ENCODE measurements at regions not wholly inside any gene's neighbourhood (a gene's known extent, or its start where the extent isn't known, plus 50 kb on each side); places are given as distances from the start of the nearest gene placed in this dataset.

- TF ChIP-seq ZBTB4 (CRISPR knock-in tag; IDR thresholded peaks at IDR 0.05) (no peak), SMAD1 (IDR thresholded peaks at IDR 0.05; ENCODE audit: low read depth, partially characterized antibody) (no peak), WRNIP1 (IDR thresholded peaks at IDR 0.05; ENCODE audit: borderline replicate concordance, low read depth, low read length) (no peak)
Measured at GRCh38 chr12:124499190-124499753, 68.1 kb downstream of the NCOR2 start (continued).

DNA sequence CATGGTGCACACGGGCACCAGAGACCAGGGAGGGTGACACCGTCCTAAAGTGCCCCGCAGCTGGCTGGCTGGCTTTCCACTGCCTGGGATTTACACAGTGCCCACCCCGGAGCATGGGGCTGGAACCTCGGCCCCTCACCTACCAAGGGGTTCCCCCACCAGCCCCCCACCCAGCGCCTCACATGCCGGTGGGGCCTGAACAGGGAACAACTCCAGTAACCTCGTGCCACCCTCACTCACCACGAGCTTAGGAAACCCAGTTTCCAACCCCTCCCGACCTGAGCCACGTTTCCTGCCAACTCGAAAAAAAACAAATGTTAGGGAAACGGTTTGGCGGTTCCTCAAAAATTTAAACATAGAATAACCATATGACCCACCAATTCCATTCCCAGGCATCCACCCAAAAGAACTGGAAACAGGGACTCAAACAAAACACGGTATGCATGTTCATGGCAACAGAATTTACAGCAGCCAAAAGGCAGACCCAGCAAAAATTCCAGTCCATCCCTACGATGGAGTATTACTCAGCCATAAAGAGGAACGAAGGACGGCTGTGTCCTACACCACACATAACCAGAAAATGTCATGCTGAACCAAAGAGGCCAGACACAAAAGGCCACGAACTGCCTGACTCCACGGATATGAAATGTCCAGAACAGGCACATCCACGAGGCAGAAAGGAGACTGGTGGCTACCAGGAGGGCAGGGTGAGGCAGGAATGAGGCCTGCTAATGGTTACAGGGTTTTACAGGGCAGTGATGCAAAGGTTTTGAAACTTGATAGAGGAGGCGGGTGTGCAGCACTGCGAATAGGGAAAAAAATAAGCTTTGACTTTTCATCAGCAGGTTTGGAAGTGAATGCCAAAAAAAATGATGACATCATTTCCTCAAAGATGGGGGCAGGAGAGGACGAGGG is 68.9 kb downstream of the NCOR2 start:
- Histone ChIP-seq H3K79me2 (ENCODE audit: control insufficient read depth, insufficient read depth, low read length) (peaks cover 55% of the 10 kb centered on the region), H3K9ac (ENCODE audit: control insufficient read depth, insufficient read depth, low read length) (no peak overlapping the region), H3K4me3 (no peak overlapping the region), H3K36me3 (ENCODE audit: control insufficient read depth in 2 of 2, insufficient read depth in 2 of 2, low read length in 1 of 2) (peaks cover 0 to 12% of the 10 kb centered on the region in 2 experiments), H3K9me3 (replicated peaks; ENCODE audit: control insufficient read depth, insufficient read depth, low read length) (no peaks in the 10 kb centered on the region), H3K4me2 (ENCODE audit: control insufficient read depth, insufficient read depth) (no peak overlapping the region), H2AFZ (ENCODE audit: control insufficient read depth, low read depth, low read length) (no peak overlapping the region), H3K27me3 (replicated peaks in 1 of 2; ENCODE audit: control insufficient read depth in 2 of 2, insufficient read depth in 2 of 2, low read length in 1 of 2) (no peaks in the 10 kb centered on the region), H3K4me1 (ENCODE audit: control insufficient read depth, insufficient read depth, low read length) (peaks cover 43% of the 10 kb centered on the region), H4K20me1 (ENCODE audit: control insufficient read depth, insufficient read depth) (no peaks in the 10 kb centered on the region), H3K27ac (ENCODE audit: control insufficient read depth, insufficient read depth) (no peak overlapping the region)
- CTCF ChIA-PET, result interaction anchor here (0.6 kb wide), 1 partner anchor 68 kb away, joined by 3 read pairs; no protein-coding TSS in a partner anchor
- no TSS peak for BruUV-seq (replicated peaks)
- in situ Hi-C loops (cut with MboI) (no loop called here), intact Hi-C loops (cut with micrococcal nuclease; ENCODE audit: unreplicated experiment) (no loop called here)
- no peak for FAIRE-seq
- 77% methylated on average over 24 of the region's 24 CpGs for WGBS (ENCODE audit: insufficient coverage, insufficient replicate concordance, low lambda C conversion rate, missing lambda C conversion rate)
- SMC1A ChIA-PET (ENCODE audit: uncharacterized antibody, unreplicated experiment), result interaction anchor here (1.3 to 1.6 kb wide), 2 partner anchors 47 to 67 kb away, joined by 3 to 5 read pairs; no protein-coding TSS in a partner anchor
- RAD21 ChIA-PET (ENCODE audit: unreplicated experiment), result interaction anchor here (1.1 to 1.7 kb wide), 3 partner anchors 42 to 98 kb away, joined by 3 to 5 read pairs (median 3); no protein-coding TSS in a partner anchor
- DNase-seq (ENCODE audit: low read depth, low spot score), result no peak
- TF ChIP-seq, protein P1, sequence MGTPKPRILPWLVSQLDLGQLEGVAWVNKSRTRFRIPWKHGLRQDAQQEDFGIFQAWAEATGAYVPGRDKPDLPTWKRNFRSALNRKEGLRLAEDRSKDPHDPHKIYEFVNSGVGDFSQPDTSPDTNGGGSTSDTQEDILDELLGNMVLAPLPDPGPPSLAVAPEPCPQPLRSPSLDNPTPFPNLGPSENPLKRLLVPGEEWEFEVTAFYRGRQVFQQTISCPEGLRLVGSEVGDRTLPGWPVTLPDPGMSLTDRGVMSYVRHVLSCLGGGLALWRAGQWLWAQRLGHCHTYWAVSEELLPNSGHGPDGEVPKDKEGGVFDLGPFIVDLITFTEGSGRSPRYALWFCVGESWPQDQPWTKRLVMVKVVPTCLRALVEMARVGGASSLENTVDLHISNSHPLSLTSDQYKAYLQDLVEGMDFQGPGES (IDR thresholded peaks at IDR 0.05), result no peak
- TF ChIP-seq, protein P2, sequence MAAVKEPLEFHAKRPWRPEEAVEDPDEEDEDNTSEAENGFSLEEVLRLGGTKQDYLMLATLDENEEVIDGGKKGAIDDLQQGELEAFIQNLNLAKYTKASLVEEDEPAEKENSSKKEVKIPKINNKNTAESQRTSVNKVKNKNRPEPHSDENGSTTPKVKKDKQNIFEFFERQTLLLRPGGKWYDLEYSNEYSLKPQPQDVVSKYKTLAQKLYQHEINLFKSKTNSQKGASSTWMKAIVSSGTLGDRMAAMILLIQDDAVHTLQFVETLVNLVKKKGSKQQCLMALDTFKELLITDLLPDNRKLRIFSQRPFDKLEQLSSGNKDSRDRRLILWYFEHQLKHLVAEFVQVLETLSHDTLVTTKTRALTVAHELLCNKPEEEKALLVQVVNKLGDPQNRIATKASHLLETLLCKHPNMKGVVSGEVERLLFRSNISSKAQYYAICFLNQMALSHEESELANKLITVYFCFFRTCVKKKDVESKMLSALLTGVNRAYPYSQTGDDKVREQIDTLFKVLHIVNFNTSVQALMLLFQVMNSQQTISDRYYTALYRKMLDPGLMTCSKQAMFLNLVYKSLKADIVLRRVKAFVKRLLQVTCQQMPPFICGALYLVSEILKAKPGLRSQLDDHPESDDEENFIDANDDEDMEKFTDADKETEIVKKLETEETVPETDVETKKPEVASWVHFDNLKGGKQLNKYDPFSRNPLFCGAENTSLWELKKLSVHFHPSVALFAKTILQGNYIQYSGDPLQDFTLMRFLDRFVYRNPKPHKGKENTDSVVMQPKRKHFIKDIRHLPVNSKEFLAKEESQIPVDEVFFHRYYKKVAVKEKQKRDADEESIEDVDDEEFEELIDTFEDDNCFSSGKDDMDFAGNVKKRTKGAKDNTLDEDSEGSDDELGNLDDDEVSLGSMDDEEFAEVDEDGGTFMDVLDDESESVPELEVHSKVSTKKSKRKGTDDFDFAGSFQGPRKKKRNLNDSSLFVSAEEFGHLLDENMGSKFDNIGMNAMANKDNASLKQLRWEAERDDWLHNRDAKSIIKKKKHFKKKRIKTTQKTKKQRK (IDR thresholded peaks at IDR 0.05; ENCODE audit: low read depth, low read length), result no peak
- TF ChIP-seq NR2F1 (conservative IDR thresholded peaks at IDR 0.05) (no peak), JUND (IDR thresholded peaks at IDR 0.05; ENCODE audit: low read depth, low read length) (no peak), ATF7 (IDR thresholded peaks at IDR 0.05; ENCODE audit: low read depth) (peak; percentile 64)
- POLR2A ChIA-PET, result no interaction called here
- ATAC-seq, result no peak

All from GM12878 (cell line).